GM21381 (cell line): ENCODE measurements at regions not wholly inside any gene's neighbourhood (a gene's known extent, or its start where the extent isn't known, plus 50 kb on each side); places are given as distances from the start of the nearest gene placed in this dataset.

Source experiments
- ATAC-seq: cut with Tn5 transposase; IDR thresholded peaks from one replicate; pipeline ENCODE4 v1.9.1; 2021; ENCODE audit warnings: mild to moderate bottlenecking, moderate library complexity; ENCODE audit not compliant: unreplicated experiment

- ATAC-seq, result no peak
These were observed 612.9 kb downstream of the PTPRU start for GRCh38 chr1:29849038-29849750.

GRCh38 chr1:29845910-29846309 lies 609.6 kb downstream of the PTPRU start:
- ATAC-seq, result no peak

DNA sequence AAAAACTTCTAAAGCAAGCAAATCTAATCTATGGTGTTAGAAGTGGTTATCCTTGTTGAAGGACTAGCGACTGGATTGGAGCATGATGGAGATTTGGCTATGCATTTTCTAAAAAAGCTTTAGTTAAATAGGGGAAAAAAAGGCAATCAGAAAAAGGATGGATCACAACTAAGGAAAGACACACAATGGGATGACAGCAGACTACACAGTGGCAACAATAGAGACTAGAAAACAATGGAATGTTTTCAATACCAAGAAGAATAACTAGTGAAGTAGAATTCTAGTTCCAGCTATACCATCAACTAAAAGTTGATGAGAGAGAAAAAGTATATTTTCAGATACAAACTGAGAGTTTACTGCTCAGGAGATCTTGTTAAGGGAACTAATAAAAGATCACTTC lies 605.8 kb downstream of the PTPRU start:
- no peak for ATAC-seq

- ATAC-seq, result no peak
These were observed 603.4 kb downstream of the PTPRU start for GRCh38 chr1:29839726-29840125.

DNA sequence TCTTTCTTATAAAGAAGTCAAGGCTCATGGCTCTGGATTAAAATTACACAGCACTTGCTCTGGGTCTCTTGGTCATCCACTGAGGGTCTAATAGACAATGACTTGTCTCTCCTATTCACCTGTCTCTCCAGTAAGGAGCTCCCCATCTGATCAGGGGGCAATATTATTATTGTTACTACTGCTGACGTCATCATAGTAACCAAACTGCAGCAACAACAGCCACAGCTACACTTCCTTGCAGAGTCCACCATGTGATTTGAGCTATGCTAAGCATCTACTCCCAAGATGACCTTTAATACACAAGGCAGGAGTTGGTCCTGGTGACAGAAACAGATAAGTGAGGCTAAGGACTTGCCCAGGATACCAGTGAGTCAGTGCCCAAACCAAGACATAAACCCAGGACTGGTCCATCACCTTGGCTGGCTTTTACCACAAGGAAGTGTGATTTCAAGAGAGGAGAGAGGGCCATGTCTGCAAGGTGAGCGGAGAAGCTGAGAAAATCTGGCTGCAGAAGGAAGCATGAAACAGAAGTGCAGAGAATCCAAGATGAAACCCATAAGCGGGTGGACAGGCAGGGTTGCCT lies 602.5 kb downstream of the PTPRU start:
- ATAC-seq, result no peak

- ATAC-seq, result no peak
These were observed 600.6 kb downstream of the PTPRU start for GRCh38 chr1:29836651-29837646.

DNA sequence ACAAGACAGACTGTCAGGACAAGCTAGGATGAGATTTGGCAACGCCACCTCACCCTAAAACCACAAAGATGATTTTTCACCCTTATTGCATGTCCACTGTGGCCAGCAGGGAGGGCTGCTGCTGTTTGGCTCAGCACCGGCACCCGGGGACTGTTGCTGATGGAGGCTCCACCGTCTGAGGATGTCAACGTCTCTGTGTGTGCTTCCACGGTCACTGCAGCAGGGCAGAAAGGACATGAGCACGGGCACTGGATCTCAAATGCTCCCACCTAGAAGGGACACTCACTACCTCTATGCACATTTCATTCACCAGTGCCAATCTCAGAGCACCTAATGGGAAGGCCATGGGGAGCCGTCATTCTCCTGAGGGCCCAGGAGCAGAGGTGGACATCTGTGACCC lies 599.6 kb downstream of the PTPRU start:
- ATAC-seq, result no peak

DNA sequence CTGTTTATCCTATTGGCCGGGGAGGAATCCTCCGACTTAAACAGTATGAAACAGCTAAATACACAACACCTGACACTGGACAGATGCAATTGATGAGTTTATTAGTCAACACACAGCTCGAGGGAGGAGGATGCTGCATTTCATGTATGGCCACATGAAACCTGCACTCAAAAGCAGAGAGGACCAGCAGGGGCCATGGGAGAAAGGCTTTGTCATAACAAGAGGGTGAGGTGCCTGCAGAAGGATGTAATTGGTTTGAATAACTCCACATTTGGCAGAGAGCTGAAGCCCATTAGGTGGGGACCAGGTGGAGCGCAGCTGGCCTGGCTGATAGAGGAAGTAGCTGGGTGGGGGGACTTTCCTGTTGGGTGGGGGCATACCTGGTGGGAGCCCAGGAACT lies 599.1 kb downstream of the PTPRU start:
- no peak for ATAC-seq

GRCh38 chr1:29833581-29833980 lies 597.3 kb downstream of the PTPRU start:
- ATAC-seq, result no peak

- no peak for ATAC-seq
These were observed 596.6 kb downstream of the PTPRU start for GRCh38 chr1:29832936-29833335.

GRCh38 chr1:29832471-29832870 lies 596.1 kb downstream of the PTPRU start:
- ATAC-seq, result no peak

- ATAC-seq, result no peak
These were observed 595.3 kb downstream of the PTPRU start for GRCh38 chr1:29831500-29832117.

GRCh38 chr1:29830916-29831315 lies 594.6 kb downstream of the PTPRU start:
- ATAC-seq, result no peak

- no peak for ATAC-seq
These were observed 594.1 kb downstream of the PTPRU start for GRCh38 chr1:29830383-29830782.

DNA sequence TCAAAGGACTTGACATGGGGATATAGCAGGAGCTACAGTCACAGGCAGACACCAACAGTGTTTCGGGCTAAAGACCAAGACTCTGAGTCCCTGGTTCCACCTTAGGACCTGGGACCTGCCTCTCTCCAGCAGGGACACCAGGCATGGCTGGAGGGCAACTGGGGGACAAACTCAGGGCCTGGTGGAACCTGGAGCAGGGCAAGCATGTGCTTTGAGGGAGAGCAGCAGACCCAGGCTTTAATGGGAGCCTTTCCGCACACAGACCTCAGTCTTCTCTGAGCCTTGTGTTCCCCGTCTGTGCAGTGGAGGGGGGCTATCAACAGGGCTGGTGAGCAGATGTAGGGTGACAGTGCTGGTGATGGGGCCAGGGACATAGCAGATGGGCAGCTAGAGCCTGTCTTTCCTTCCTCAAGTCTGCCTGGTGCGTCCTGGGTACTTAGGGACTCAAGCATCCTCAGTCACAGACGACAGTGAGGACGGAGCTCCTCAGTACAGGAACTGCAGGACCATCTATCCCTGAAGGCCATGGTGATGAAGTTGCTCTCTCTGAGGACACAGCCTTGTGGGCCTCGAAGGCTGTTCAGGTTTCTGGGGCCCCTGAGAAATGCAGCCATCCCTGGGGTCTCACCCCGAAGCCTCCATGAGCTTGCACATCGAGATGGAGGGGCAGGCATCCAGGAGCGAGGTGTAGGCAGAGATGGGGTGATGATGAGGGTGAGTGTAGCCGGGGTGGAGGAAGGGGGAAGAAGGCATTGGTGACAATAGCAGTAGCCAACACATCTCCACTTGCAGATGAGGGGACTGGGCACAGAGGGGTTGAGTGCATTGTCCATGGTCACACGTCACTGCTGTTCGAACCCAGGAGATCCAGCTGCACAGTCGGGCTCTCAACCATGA lies 593.4 kb downstream of the PTPRU start:
- ATAC-seq, result no peak

- no peak for ATAC-seq
These were observed 592.5 kb downstream of the PTPRU start for GRCh38 chr1:29828526-29829447.

DNA sequence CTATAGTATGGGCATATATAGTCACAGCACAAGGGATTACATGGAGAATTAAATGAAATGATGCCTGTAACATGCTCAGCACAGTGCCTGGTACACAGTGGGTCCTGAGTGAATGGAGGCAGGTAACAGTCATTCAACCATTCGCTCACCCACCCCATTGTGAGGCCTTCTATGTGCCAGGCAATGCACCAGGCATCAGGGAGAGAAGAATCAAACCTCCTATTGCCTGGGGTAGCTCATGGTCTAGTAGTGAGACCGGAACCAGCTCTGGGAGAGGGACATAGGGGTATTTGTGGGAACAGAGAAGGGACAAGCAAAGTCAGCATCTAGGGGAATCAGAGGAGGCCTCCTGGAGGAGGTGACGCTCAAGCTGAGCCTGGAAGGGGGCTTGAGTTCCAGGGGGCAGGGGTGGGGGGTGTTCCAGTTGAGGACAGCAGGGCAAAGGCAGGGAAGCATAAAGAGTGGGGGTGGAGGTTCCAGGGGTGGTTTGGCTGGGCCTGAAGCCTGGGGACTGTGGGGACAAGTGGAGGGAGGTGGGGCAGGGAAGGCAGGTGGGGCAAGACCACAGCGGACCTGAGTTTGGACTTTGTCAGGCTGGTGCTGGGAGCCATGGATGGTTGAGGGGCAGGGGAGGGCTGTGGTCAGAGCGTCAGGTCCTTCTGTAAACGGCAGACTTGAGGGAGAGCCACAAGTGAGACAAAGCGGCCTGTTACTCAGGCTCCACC lies 591.6 kb downstream of the PTPRU start:
- no peak for ATAC-seq

GRCh38 chr1:29827237-29827750 lies 591.0 kb downstream of the PTPRU start:
- no peak for ATAC-seq
